ENCODE measurements at regions not wholly inside any gene's neighbourhood (a gene's known extent, or its start where the extent isn't known, plus 50 kb on each side); places are given as distances from the start of the nearest gene placed in this dataset.

DNA sequence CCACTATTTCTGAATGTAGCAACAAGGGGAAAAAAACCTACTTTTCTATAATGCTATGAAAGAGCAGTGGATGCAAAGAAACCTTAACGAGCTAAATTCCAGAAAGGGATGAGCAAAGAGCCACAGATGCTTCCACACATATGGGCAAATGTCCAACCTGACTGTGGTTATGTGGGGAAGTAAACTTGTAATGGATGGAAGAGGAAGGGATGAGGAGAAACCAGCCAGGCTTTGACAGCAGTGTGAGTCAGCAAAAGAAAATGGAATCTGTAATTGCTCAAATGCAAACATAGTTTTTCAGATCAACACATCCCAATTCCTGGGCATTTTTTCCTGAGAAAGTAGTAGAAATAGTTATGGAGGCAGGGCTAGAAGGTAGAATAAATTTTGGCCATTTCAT is 204.8 kb upstream of the CPHXL start:
- no peak overlapping the region for H3K4me3 ChIP-seq (ENCODE audit: low read length in 3 of 3)
- no peak overlapping the region for H3K27ac ChIP-seq (ENCODE audit: low read depth in 2 of 2, low read length in 2 of 2)
- no peaks in the 10 kb centered on the region for H3K27me3 ChIP-seq (ENCODE audit: control insufficient read depth, insufficient read depth, low read length)
- no peak for TF ChIP-seq CTCF (IDR thresholded peaks at IDR 0.05; ENCODE audit: borderline replicate concordance, extremely low read depth, insufficient read depth)
- H3K9me3 ChIP-seq (ENCODE audit: control insufficient read depth in 2 of 3, insufficient read depth in 1 of 3, low read length in 3 of 3): no peaks in the 10 kb centered on the region
- no peak for DNase-seq
- H3K4me1 ChIP-seq (ENCODE audit: control insufficient read depth in 2 of 3, insufficient read depth in 2 of 3, low read depth in 1 of 3, low read length in 3 of 3): no peaks in the 10 kb centered on the region
- no peak for FAIRE-seq
- H3K36me3 ChIP-seq (ENCODE audit: control insufficient read depth in 2 of 3, insufficient read depth in 3 of 3, low read length in 3 of 3): no peaks in the 10 kb centered on the region
- no peak overlapping the region for H3K9ac ChIP-seq (ENCODE audit: low read length in 3 of 3)
- intact Hi-C loops (cut with DNase I): no loop called here

DNA sequence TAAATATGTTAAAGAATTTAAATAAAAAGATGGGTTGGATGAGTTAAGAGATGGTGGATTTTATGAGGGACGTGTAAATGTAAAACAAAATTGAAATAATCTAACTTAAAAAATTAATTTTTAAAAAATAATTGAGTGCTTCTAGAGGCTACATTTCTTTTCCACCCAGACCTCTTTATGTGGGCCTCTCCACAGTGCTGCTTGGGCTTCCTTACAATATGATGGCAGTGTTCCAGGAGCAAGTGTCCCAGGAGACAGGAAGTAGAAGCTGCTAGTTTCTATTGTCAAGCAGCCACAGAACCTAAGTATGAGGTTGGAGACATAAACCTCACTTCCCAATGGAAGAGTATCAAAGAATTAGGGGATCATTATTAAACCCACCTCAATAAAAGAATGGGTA is 205.7 kb upstream of the CPHXL start:
- Histone ChIP-seq H3K4me1 (ENCODE audit: control insufficient read depth in 2 of 3, insufficient read depth in 2 of 3, low read depth in 1 of 3, low read length in 3 of 3) (no peaks in the 10 kb centered on the region), H3K4me3 (ENCODE audit: low read length in 3 of 3) (no peak overlapping the region), H3K9me3 (ENCODE audit: control insufficient read depth in 2 of 3, insufficient read depth in 1 of 3, low read length in 3 of 3) (no peaks in the 10 kb centered on the region), H3K9ac (ENCODE audit: low read length in 3 of 3) (no peak overlapping the region), H3K27me3 (ENCODE audit: control insufficient read depth, insufficient read depth, low read length) (no peaks in the 10 kb centered on the region), H3K36me3 (ENCODE audit: control insufficient read depth in 2 of 3, insufficient read depth in 3 of 3, low read length in 3 of 3) (no peaks in the 10 kb centered on the region), H3K27ac (ENCODE audit: low read depth in 2 of 2, low read length in 2 of 2) (no peak overlapping the region)
- FAIRE-seq (no peak), DNase-seq (no peak)
- intact Hi-C loops (cut with DNase I): no loop called here
- no peak for TF ChIP-seq CTCF (IDR thresholded peaks at IDR 0.05; ENCODE audit: borderline replicate concordance, extremely low read depth, insufficient read depth)

- FAIRE-seq (no peak), DNase-seq (no peak)
- Histone ChIP-seq H3K36me3 (ENCODE audit: control insufficient read depth in 2 of 3, insufficient read depth in 3 of 3, low read length in 3 of 3) (no peaks in the 10 kb centered on the region), H3K4me1 (ENCODE audit: control insufficient read depth in 2 of 3, insufficient read depth in 2 of 3, low read depth in 1 of 3, low read length in 3 of 3) (no peaks in the 10 kb centered on the region), H3K9ac (ENCODE audit: low read length in 3 of 3) (no peak overlapping the region), H3K4me3 (ENCODE audit: low read length in 3 of 3) (no peak overlapping the region), H3K9me3 (ENCODE audit: control insufficient read depth in 2 of 3, insufficient read depth in 1 of 3, low read length in 3 of 3) (no peaks in the 10 kb centered on the region), H3K27ac (ENCODE audit: low read depth in 2 of 2, low read length in 2 of 2) (no peak overlapping the region), H3K27me3 (ENCODE audit: control insufficient read depth, insufficient read depth, low read length) (no peaks in the 10 kb centered on the region)
- TF ChIP-seq CTCF (IDR thresholded peaks at IDR 0.05; ENCODE audit: borderline replicate concordance, extremely low read depth, insufficient read depth): no peak
- intact Hi-C loops (cut with DNase I): no loop called here
These were observed 212.5 kb upstream of the CPHXL start for GRCh38 chr16:75938818-75939217.

DNA sequence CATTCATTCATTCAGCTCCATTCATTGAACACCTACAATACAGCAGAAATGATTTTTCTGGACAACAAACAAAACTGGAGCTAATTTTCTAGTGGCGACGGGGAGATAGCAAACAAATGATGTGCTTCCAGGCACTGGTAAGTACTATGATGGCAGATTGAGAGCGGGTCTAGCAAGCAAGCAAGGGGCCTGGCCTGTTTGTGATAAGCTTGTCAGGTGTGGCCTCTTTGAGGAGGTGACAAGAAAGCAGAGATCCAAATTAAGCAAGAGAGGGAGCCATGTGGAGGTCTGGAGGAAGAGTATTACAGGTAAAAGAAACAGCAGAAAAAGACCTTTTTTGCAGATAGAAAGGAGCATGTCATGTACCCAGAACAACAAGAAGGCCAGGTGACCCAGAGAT is 216.1 kb upstream of the CPHXL start:
- DNase-seq (no peak), FAIRE-seq (no peak)
- intact Hi-C loops (cut with DNase I): no loop called here
- no peaks in the 10 kb centered on the region for H3K9me3 ChIP-seq (ENCODE audit: control insufficient read depth in 2 of 3, insufficient read depth in 1 of 3, low read length in 3 of 3)
- no peak for TF ChIP-seq CTCF (IDR thresholded peaks at IDR 0.05; ENCODE audit: borderline replicate concordance, extremely low read depth, insufficient read depth)
- no peaks in the 10 kb centered on the region for H3K27me3 ChIP-seq (ENCODE audit: control insufficient read depth, insufficient read depth, low read length)
- no peak overlapping the region for H3K9ac ChIP-seq (ENCODE audit: low read length in 3 of 3)
- H3K4me1 ChIP-seq (ENCODE audit: control insufficient read depth in 2 of 3, insufficient read depth in 2 of 3, low read depth in 1 of 3, low read length in 3 of 3): no peaks in the 10 kb centered on the region
- no peak overlapping the region for H3K27ac ChIP-seq (ENCODE audit: low read depth in 2 of 2, low read length in 2 of 2)
- H3K36me3 ChIP-seq (ENCODE audit: control insufficient read depth in 2 of 3, insufficient read depth in 3 of 3, low read length in 3 of 3): no peaks in the 10 kb centered on the region
- H3K4me3 ChIP-seq (ENCODE audit: low read length in 3 of 3): no peak overlapping the region

Measured in kidney (tissue), 13 donors.